Loucy (cell line): ENCODE measurements at regions not wholly inside any gene's neighbourhood (a gene's known extent, or its start where the extent isn't known, plus 50 kb on each side); places are given as distances from the start of the nearest gene placed in this dataset.

Experiments
- EZH2phosphoT487 ChIP-seq: fragments of 200-600 bp; IDR thresholded peaks from 2 replicates; pipeline ENCODE4 v1.6.1; 2018; ENCODE audit warnings: antibody characterized with exemption, mild to moderate bottlenecking, moderate library complexity, borderline replicate concordance
- TF ChIP-seq, protein P1 (sequence below): fragments of 200-600 bp; sonication (generic); conservative IDR thresholded peaks from 2 replicates; pipeline ENCODE4 v1.5.1; 2014; ENCODE audit warnings: mild to moderate bottlenecking, antibody characterized with exemption, low read length

DNA sequence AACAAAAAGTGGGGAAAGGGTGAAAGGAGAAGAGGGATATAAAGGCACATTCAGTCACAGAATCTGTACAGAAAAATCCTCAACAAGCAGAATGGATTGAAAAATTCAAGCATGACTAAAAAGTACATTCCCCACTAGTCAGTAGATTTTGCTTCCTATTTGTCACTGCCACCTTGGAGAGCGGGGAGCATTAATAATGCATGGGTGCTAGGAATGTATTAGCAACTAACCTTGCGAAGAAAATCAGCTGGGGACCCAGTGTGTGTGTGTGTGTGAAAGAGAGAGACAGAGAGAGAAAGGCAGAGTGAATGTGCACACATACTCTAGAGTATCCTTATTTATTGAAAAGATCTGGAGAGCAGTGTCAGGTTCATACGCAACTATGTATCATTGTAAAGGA is 968.7 kb upstream of the ZEB2 start:
- TF ChIP-seq, protein P1, sequence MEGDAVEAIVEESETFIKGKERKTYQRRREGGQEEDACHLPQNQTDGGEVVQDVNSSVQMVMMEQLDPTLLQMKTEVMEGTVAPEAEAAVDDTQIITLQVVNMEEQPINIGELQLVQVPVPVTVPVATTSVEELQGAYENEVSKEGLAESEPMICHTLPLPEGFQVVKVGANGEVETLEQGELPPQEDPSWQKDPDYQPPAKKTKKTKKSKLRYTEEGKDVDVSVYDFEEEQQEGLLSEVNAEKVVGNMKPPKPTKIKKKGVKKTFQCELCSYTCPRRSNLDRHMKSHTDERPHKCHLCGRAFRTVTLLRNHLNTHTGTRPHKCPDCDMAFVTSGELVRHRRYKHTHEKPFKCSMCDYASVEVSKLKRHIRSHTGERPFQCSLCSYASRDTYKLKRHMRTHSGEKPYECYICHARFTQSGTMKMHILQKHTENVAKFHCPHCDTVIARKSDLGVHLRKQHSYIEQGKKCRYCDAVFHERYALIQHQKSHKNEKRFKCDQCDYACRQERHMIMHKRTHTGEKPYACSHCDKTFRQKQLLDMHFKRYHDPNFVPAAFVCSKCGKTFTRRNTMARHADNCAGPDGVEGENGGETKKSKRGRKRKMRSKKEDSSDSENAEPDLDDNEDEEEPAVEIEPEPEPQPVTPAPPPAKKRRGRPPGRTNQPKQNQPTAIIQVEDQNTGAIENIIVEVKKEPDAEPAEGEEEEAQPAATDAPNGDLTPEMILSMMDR = no peak
- TF ChIP-seq EZH2phosphoT487 = no peak
